T-cell (primary cell): ENCODE measurements at regions not wholly inside any gene's neighbourhood (a gene's known extent, or its start where the extent isn't known, plus 50 kb on each side); places are given as distances from the start of the nearest gene placed in this dataset.

Experiments
- ATAC-seq, 4 experiments: fragments of 200-7000 bp in 3 of 4; fragments of 150-1000 bp in 1 of 4; cut with Tn5 transposase; replicated peaks in 1 of 4; 1 replicate in 3 of 4; 2 replicates in 1 of 4; pipeline ENCODE4 v1.10.0; 2021; ENCODE audit warnings: moderate library complexity in 3 of 4, mild to moderate bottlenecking in 2 of 4, moderate number of reproducible peaks in 1 of 4
- CTCF ChIA-PET, 2 donors: fragments of 300-600 bp; sonication (Branson Sonifier 250); formaldehyde crosslinking; loops; one replicate each; lab custom pipeline; 2022; ENCODE audit warnings: antibody characterized with exemption in 2 of 2; lab: Charles Lee
- POLR2A ChIA-PET, 2 donors: fragments of 300-600 bp; sonication (Branson Sonifier 250); formaldehyde crosslinking; loops; one replicate each; lab custom pipeline; 2022; ENCODE audit warnings: antibody characterized with exemption in 2 of 2; lab: Charles Lee
- DNase-seq, 35 experiments: peaks; one replicate each; pipeline versions ENCODE4 v3.0.0 to v3.0.0-alpha.2; 2013 to 2023
- H3K27ac ChIP-seq: one replicate; pipeline ENCODE4 v1.5.1; 2013; ENCODE audit warnings: low read length
- H3K27me3 ChIP-seq, 2 experiments: replicated peaks in 1 of 2; 1 replicate in 1 of 2; 2 replicates in 1 of 2; pipeline versions ENCODE4 v1.6.1 to v1.7.0; 2013; ENCODE audit warnings: low read length in 1 of 2, mixed read lengths in 1 of 2; ENCODE audit not compliant: control insufficient read depth in 2 of 2, insufficient read depth in 2 of 2; ENCODE audit errors: extremely low read depth in 1 of 2
- H3K36me3 ChIP-seq, 2 donors: 1 replicate in 1 of 2; 2 replicates in 1 of 2; pipeline versions ENCODE4 v1.6.1 to v1.7.0; 2013; ENCODE audit warnings: low read length in 1 of 2; ENCODE audit not compliant: control insufficient read depth in 2 of 2, insufficient read depth in 1 of 2; ENCODE audit errors: extremely low read depth in 1 of 2
- H3K4me1 ChIP-seq, 2 experiments: 1 replicate in 1 of 2; 2 replicates in 1 of 2; pipeline versions ENCODE4 v1.6.1 to v1.7.0; 2013; ENCODE audit warnings: low read length in 2 of 2, mixed read lengths in 1 of 2; ENCODE audit not compliant: insufficient read depth in 2 of 2, control insufficient read depth in 1 of 2; ENCODE audit errors: extremely low read depth in 1 of 2
- H3K4me3 ChIP-seq, 2 donors: 1 replicate in 1 of 2; 2 replicates in 1 of 2; pipeline versions ENCODE4 v1.5.1 to v1.7.0; 2013; ENCODE audit warnings: mild to moderate bottlenecking in 2 of 2, low read length in 1 of 2, moderate library complexity in 1 of 2; ENCODE audit not compliant: control insufficient read depth in 1 of 2; ENCODE audit errors: extremely low read depth in 1 of 2
- H3K9me3 ChIP-seq: 2 replicates; pipeline ENCODE4 v1.7.0; 2013
- H3K27ac Mint-ChIP-seq, 2 donors: one replicate each; pipeline ENCODE4 v1.8.0; 2020 to 2021; ENCODE audit warnings: mild to moderate bottlenecking in 2 of 2, mixed read lengths in 2 of 2
- H3K27me3 Mint-ChIP-seq, 2 donors: one replicate each; pipeline ENCODE4 v1.8.0; 2021 to 2022; ENCODE audit warnings: mixed read lengths in 2 of 2
- H3K36me3 Mint-ChIP-seq: one replicate; pipeline ENCODE4 v1.8.0; 2021; ENCODE audit warnings: mixed read lengths
- H3K4me1 Mint-ChIP-seq, 3 donors: one replicate each; pipeline ENCODE4 v1.8.0; 2020 to 2022; ENCODE audit warnings: mixed read lengths in 3 of 3, mild to moderate bottlenecking in 1 of 3
- H3K4me3 Mint-ChIP-seq, 3 donors: one replicate each; pipeline ENCODE4 v1.8.0; 2020 to 2022; ENCODE audit warnings: mild to moderate bottlenecking in 3 of 3, mixed read lengths in 3 of 3, moderate library complexity in 3 of 3
- H3K9me3 Mint-ChIP-seq, 3 donors: one replicate each; pipeline ENCODE4 v1.8.0; 2020 to 2022; ENCODE audit warnings: mixed read lengths in 3 of 3
- WGBS: methylation state at CpG from one replicate; pipeline ENCODE4 v1.1.5; 2013; ENCODE audit warnings: missing lambda C conversion rate; ENCODE audit not compliant: insufficient coverage; 5-methylcytosine and 5-hydroxymethylcytosine counted together

GRCh38 chr10:2979306-2979705, 88.0 kb upstream of the PFKP start:
- H3K9me3 ChIP-seq, result no peaks in the 10 kb centered on the region
- Mint-ChIP-seq H3K4me3 (no peak overlapping the region), H3K4me1 (peaks cover 0 to 1% (median 0%) of the 10 kb centered on the region in 3 donors), H3K27me3 (peaks cover 4 to 7% of the 10 kb centered on the region in 2 donors), H3K9me3 (no peaks in the 10 kb centered on the region), H3K36me3 (no peaks in the 10 kb centered on the region), H3K27ac (no peak overlapping the region)
- no peaks in the 10 kb centered on the region for H3K36me3 ChIP-seq
- peaks cover 0 to 9% of the 10 kb centered on the region in 2 experiments for H3K27me3 ChIP-seq
- 66% methylated on average over 2 of the region's 8 CpGs for WGBS
- no peaks in the 10 kb centered on the region for H3K4me1 ChIP-seq
- ChIA-PET POLR2A (no interaction called here), CTCF (no interaction called here)
- DNase-seq (no peak), ATAC-seq (no peak)
- no peak overlapping the region for H3K4me3 ChIP-seq
- no peak overlapping the region for H3K27ac ChIP-seq

- no peak overlapping the region for H3K27ac Mint-ChIP-seq
- CTCF ChIA-PET, result interaction anchor here in 1 of 2 donors (0.7 kb wide), 1 partner anchor 49 kb away, joined by 7 read pairs; no protein-coding TSS in a partner anchor
- no peak overlapping the region for H3K27ac ChIP-seq
Observed at GRCh38 chr10:2978574-2979273, 88.6 kb upstream of the PFKP start.

GRCh38 chr10:2978111-2978510, 89.2 kb upstream of the PFKP start:
- Histone ChIP-seq H3K9me3 (no peaks in the 10 kb centered on the region), H3K27ac (no peak overlapping the region), H3K4me3 (no peak overlapping the region), H3K4me1 (no peaks in the 10 kb centered on the region), H3K36me3 (no peaks in the 10 kb centered on the region), H3K27me3 (peaks cover 0 to 8% of the 10 kb centered on the region in 2 experiments)
- Mint-ChIP-seq H3K4me3 (no peak overlapping the region), H3K9me3 (no peaks in the 10 kb centered on the region), H3K27me3 (peaks cover 4 to 7% of the 10 kb centered on the region in 2 donors), H3K36me3 (no peaks in the 10 kb centered on the region), H3K4me1 (peaks cover 0 to 1% (median 0%) of the 10 kb centered on the region in 3 donors), H3K27ac (no peak overlapping the region)
- no CpG with 5 or more reads among the region's 2 CpGs for WGBS
- peak in 1 of 35 experiments; percentile 44 for DNase-seq
- ATAC-seq, result peak in 1 of 4 experiments; percentile 38
- ChIA-PET CTCF (interaction anchor here (0.7 kb wide), 2 partner anchors 48 to 1057 kb away, joined by 3 to 7 read pairs; no protein-coding TSS in a partner anchor), POLR2A (interaction anchor here in 1 of 2 donors (0.7 kb wide), 1 partner anchor 10 kb away, joined by 9 read pairs; no protein-coding TSS in a partner anchor)

More at GRCh38 chr10:2978574-2979273, 88.6 kb upstream of the PFKP start:
- POLR2A ChIA-PET, result no interaction called here
- no peak overlapping the region for H3K4me3 ChIP-seq
- H3K27me3 ChIP-seq, result peaks cover 0 to 8% of the 10 kb centered on the region in 2 experiments
- 92% methylated on average over 6 of the region's 8 CpGs for WGBS
- H3K4me3 Mint-ChIP-seq, result no peak overlapping the region
- peaks cover 4 to 7% of the 10 kb centered on the region in 2 donors for H3K27me3 Mint-ChIP-seq
- H3K36me3 Mint-ChIP-seq, result no peaks in the 10 kb centered on the region
- no peaks in the 10 kb centered on the region for H3K9me3 Mint-ChIP-seq
- H3K4me1 ChIP-seq, result no peaks in the 10 kb centered on the region
- H3K36me3 ChIP-seq, result no peaks in the 10 kb centered on the region
- no peak for ATAC-seq
- DNase-seq, result no peak
- H3K9me3 ChIP-seq, result no peaks in the 10 kb centered on the region
- peaks cover 0 to 1% (median 0%) of the 10 kb centered on the region in 3 donors for H3K4me1 Mint-ChIP-seq

- POLR2A ChIA-PET, result no interaction called here
- no peaks in the 10 kb centered on the region for H3K9me3 Mint-ChIP-seq
- CTCF ChIA-PET, result no interaction called here
Observed at GRCh38 chr10:2974503-2975207, 92.7 kb upstream of the PFKP start.

GRCh38 chr10:2974083-2974482, 93.3 kb upstream of the PFKP start:
- Mint-ChIP-seq H3K36me3 (no peaks in the 10 kb centered on the region), H3K4me1 (peaks cover 0 to 1% (median 0%) of the 10 kb centered on the region in 3 donors), H3K4me3 (no peak overlapping the region), H3K9me3 (no peaks in the 10 kb centered on the region), H3K27ac (no peak overlapping the region), H3K27me3 (peaks cover 0 to 6% of the 10 kb centered on the region in 2 donors)
- DNase-seq, result no peak
- CTCF ChIA-PET, result interaction anchor here in 1 of 2 donors (0.5 to 0.7 kb wide), 2 partner anchors 1192 to 1367 kb away, joined by 3 read pairs; no protein-coding TSS in a partner anchor
- Histone ChIP-seq H3K36me3 (no peaks in the 10 kb centered on the region), H3K4me3 (no peak overlapping the region), H3K27ac (no peak overlapping the region), H3K9me3 (no peaks in the 10 kb centered on the region), H3K4me1 (no peaks in the 10 kb centered on the region), H3K27me3 (peaks cover 0 to 3% of the 10 kb centered on the region in 2 experiments)
- ATAC-seq, result no peak
- WGBS, result no CpG with 5 or more reads among the region's 3 CpGs
- POLR2A ChIA-PET, result no interaction called here

More at GRCh38 chr10:2974503-2975207, 92.7 kb upstream of the PFKP start:
- Histone ChIP-seq H3K36me3 (no peaks in the 10 kb centered on the region), H3K4me1 (no peaks in the 10 kb centered on the region), H3K27ac (no peak overlapping the region), H3K27me3 (peaks cover 0 to 3% of the 10 kb centered on the region in 2 experiments), H3K4me3 (no peak overlapping the region), H3K9me3 (no peaks in the 10 kb centered on the region)
- Mint-ChIP-seq H3K27ac (no peak overlapping the region), H3K36me3 (no peaks in the 10 kb centered on the region), H3K27me3 (peaks cover 0 to 6% of the 10 kb centered on the region in 2 donors), H3K4me1 (peaks cover 0 to 1% (median 0%) of the 10 kb centered on the region in 3 donors), H3K4me3 (no peak overlapping the region)
- no peak for ATAC-seq
- 73% methylated on average over 3 of the region's 12 CpGs for WGBS
- DNase-seq, result no peak

- Mint-ChIP-seq H3K27me3 (peaks cover 0 to 6% of the 10 kb centered on the region in 2 donors), H3K36me3 (no peaks in the 10 kb centered on the region), H3K4me3 (no peak overlapping the region), H3K9me3 (no peaks in the 10 kb centered on the region), H3K4me1 (no peaks in the 10 kb centered on the region), H3K27ac (no peak overlapping the region)
- WGBS, result 83% methylated on average over 1 of the region's 8 CpGs
- DNase-seq, result no peak
- no peak for ATAC-seq
- POLR2A ChIA-PET, result no interaction called here
- no peak overlapping the region for H3K27ac ChIP-seq
- no peaks in the 10 kb centered on the region for H3K36me3 ChIP-seq
- H3K27me3 ChIP-seq, result peaks cover 0 to 3% of the 10 kb centered on the region in 2 experiments
- H3K9me3 ChIP-seq, result no peaks in the 10 kb centered on the region
- no peaks in the 10 kb centered on the region for H3K4me1 ChIP-seq
- H3K4me3 ChIP-seq, result no peak overlapping the region
- CTCF ChIA-PET, result no interaction called here
Observed at GRCh38 chr10:2972810-2973209, 94.5 kb upstream of the PFKP start.
